Stimulated activated CD8-positive, alpha-beta memory T cell treated with anti-CD3 and anti-CD28 coated beads, Interleukin-4, amount 100 ng/mL, for 1 hour (primary cell): ENCODE measurements at regions not wholly inside any gene's neighbourhood (a gene's known extent, or its start where the extent isn't known, plus 50 kb on each side); places are given as distances from the start of the nearest gene placed in this dataset.

ENCODE experiments used
- DNase-seq, 2 donors: peaks; one replicate each; pipeline ENCODE4 v3.0.0-alpha.2; 2020; ENCODE audit warnings: low read depth in 2 of 2, low spot score in 1 of 2

DNA sequence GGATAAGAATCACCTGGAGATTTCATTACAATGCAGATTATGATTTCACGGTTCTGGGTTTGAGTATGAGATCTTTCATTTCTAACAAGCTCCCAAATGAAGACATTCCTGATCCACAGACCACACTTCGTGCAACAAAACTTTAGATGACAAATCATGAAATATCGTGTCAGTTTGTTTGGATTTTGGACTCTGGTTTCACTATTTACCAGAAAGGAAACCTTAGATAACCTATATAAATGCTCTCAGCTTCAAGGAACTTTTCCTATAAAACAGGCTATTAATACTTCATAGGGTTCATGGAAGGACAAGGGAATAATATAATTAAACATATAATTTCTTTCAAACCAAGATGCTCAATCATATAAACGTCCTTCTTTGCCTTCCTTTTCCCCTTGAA lies 930.5 kb upstream of the SLC10A2 start:
- no peak for DNase-seq

DNA sequence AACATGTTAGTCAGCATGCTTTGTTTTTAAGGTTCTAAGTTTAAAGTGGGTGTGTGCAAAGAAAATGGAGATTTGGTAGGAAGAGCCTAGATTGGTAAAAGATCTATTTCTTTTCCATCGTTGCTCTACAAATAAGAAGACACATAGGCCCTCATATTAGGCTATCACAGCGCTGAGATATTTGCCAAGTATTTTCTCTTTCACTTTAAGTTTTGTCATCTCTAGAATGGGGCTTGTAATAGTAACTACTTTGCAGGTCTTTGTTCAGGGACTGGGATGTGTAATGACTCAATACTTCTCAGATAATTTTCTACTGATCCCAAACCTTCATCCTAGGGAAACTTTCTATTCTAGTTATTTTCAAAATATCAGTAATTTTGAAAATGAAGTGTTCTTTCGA lies 917.7 kb upstream of the SLC10A2 start:
- no peak for DNase-seq

GRCh38 chr13:103976371-103976770 lies 910.2 kb upstream of the SLC10A2 start:
- DNase-seq: no peak

DNA sequence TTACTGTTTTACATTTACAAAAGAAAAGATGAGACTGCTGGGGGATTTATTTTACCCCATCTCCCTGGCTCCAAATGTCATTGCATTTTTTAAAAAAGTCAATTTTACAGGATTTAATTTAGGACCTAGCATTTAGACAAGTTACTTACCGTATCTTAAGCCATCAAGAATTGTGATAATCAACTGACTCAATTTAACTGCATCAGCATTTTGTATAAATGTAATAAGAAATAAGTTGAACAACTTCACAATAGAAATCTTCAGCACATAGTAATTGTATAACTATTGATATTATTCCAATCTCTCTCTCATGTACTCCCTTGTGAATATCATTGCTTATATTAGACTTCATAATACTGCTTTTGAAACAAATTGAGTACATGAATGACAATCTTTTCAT lies 907.5 kb upstream of the SLC10A2 start:
- no peak for DNase-seq

DNA sequence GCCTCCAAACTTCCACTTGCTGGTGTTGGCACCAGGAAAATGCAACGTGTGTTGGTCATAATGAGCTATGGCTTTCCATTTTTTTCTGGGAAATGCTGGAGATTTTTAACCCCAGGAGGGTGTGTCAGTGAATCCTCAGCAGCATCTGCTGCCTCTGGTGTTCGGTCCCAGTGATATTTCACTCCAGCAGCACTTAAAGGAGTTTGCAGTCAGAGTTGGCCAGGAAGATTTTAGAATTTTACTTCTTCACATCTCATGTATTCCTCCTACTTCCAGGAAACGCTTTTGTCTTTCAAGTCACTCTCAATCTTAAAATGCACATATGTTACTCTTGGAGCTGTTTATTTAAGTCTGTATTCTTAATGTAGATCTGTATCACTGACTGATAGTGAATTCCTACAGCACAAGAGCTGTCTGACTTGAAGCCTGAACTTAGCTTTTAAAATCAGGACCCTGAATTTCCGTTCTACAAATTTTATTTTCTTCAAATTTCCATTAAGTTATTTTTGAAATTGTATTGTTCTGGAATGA lies 903.4 kb upstream of the SLC10A2 start:
- DNase-seq: no peak

- no peak for DNase-seq
These were observed 899.5 kb upstream of the SLC10A2 start for GRCh38 chr13:103965506-103966243.

GRCh38 chr13:103961784-103962183 lies 895.6 kb upstream of the SLC10A2 start:
- no peak for DNase-seq

DNA sequence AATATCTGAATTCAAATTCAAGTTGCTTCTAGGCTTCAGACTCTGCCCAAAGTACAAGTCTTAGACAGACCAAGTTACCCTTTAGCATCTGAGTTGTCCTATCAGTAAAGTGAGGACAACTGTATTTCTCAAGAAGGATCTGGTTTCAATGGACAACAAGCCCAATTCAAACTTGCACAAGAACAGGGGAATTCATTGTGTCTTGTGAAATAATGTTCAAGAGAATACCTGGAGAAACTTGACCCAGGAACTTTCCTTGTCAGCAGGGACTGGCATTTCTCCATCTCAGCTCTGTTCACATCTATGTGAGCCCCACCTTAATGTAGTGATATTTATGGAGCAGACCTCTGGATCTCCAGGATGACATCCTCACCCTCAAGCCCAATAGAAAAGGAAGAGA lies 894.9 kb upstream of the SLC10A2 start:
- DNase-seq: no peak

GRCh38 chr13:103960001-103960400 lies 893.8 kb upstream of the SLC10A2 start:
- DNase-seq: no peak

DNA sequence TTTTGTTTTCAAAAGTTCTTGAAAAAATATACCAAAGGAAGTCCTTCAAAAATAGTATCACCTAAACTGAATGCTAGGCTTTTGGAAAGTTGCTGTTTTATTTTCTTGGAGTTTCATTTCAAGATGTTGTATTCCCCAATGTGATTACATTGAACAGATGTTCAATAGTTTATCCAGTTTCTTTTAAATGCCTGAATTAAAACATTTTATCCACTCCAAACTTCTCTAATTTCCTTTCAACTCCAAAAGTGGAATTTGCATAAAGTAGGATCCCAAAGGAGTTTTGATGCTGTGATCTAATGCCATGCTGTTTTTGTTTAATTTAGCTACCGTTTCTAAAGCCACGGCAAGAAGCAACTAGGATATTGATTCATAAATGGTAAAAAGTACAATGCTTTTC lies 892.5 kb upstream of the SLC10A2 start:
- no peak for DNase-seq

DNA sequence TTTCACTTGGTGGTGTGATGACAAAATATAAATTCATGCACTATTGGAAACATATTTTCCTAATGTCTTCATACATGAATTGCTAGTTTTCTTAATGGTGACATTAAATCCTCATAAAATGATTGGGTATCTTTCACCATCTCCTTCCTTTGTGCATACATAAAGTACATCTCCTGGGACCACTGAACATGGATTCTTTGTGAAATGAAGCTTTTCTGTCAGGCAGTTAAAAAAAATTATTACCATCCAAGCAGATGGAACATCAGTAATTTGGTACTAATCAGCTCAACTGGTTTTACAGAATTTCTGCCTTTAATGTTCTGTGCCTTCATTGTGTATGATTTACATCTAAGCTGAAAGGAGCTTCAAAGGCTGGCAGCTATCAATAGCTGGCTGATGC lies 891.7 kb upstream of the SLC10A2 start:
- no peak for DNase-seq

DNA sequence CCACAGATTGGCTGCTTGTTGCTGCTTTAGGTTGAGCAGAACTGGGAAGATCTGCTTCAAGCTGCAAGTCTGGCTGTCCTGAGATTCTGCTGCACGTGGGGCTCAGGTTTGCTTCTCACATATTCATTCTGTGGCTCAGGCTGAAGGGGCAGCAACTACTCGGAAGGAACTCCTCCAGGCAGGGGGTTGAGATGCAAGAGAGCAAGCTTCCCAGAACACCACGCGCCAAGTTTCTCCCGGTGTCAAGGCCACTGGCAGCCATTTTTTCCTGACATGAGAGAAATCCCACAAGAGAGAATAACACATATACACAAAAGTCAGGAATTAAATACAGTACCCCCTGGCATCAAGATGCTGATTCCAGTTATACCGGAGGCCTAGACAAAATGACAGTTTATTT lies 887.6 kb upstream of the SLC10A2 start:
- DNase-seq: no peak

GRCh38 chr13:103952183-103952582 lies 886.0 kb upstream of the SLC10A2 start:
- no peak for DNase-seq

DNA sequence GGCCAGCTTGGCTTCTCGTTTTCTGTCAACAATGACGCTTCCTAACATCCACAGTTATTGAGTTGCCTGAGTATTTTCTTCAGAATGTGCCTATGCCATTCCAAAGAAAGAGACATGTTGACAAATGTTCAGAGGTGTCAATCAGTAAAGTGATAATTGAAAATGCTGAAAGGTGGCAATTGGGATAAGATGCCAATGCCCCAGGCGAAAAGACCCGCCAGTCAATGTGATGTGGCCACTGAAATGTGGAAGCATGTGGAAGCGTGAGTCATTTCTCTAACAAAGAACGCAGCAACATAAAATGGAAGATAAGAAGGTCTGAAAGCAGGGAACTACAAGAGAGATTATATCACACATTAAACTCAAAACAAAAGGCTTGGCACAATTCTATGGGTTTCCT lies 882.2 kb upstream of the SLC10A2 start:
- no peak for DNase-seq

GRCh38 chr13:103945836-103946235 lies 879.6 kb upstream of the SLC10A2 start:
- no peak for DNase-seq

- DNase-seq: no peak
These were observed 875.4 kb upstream of the SLC10A2 start for GRCh38 chr13:103941506-103942140.

DNA sequence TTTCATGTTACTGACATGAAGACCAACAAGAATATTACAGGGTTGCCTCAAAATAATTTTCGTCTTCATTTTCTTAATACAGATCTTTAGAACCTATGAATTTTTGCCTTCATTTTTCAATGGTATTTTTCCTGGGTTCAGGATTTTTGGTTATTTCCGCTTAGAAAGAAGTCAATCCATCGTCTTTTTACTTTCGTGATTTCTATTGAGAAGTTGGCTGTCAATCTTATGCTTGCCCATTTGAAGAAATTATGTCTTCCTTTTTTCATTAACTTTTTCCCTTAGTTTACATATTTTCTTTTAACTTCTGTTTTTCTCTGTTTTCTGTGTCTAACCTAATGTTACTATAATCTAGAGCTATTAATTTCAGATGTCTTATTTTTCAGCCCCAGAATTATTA lies 868.9 kb upstream of the SLC10A2 start:
- no peak for DNase-seq

GRCh38 chr13:103931885-103932284 lies 865.7 kb upstream of the SLC10A2 start:
- DNase-seq: no peak

DNA sequence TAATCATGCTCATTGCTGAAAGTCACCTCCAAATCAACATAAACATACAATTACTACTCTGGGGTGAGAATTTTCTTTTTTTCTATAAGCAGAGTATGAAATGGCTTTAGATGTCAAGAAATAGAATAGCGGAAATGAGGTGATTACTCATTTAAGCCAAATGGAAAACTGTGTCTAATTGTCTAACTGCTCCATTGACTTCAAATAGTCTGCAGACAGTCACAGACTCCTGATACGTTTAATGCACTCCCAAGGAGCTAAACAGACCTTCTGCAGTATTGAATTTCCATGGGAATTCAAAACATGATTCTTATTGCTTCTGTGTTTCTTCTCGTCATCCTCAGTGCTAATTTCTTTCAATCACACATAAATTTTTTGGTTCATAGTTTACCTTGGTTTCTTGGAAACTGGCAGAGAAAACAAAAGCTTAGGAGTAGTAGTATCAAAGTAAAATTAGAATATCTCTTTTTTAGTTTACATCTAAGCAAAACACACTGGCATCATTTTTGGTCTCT lies 865.2 kb upstream of the SLC10A2 start:
- no peak for DNase-seq

DNA sequence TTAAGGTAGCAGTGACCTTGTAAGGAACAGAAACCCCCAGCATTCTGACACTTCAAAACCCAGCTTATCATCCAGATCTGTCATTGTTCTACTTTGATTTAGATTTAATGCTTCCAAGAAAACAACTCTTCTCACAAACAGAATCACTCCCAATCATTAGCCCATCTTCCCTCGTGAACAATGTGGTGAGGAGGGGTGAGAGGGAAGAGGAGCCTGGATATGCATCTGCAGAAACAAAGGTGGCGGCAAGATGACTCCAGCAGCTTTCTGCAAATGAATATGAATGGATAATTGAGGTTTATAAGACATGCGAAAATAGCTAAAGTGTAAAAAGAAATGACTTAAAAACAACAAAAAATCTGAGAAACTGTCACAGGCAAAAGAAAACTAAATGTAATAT lies 859.9 kb upstream of the SLC10A2 start:
- no peak for DNase-seq

DNA sequence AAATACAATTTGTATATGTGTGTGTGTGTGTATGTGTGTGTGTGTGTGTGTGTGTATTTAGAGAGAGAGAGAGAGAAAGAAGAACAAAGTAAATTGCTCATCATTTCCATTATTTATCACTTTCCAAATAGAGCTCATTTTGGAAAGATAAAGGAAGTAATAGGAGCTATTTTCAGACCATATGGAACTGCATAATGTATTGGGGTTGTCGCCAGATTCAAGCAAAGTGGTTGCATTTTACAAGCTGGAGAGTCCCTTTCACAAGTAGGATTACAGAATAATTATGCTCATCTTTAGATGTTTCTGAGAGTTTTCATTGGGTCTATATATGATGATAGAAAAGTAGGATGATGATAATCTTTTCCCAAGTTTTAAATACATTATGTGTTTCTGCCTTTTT lies 842.7 kb upstream of the SLC10A2 start:
- DNase-seq: no peak

- DNase-seq: no peak
These were observed 842.1 kb upstream of the SLC10A2 start for GRCh38 chr13:103908274-103908673.

DNA sequence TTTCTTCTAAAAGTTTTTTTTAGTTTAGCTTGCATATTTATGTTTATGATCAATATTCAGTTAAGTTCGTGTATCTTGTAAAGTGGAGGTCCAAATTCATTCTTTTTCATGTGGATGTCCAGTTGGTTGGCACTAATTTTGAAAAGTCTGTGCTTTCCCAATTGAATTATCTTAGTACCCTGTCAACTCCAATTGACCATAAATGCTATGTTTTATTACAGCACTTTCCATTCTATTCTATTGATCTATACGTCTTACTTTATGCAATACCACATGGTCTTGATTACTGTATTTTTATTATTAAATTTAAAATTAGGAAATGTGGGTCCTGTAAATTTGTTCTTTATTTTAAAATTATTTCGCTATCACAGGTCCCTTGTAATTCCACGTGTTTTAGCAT lies 837.6 kb upstream of the SLC10A2 start:
- no peak for DNase-seq
